ENCODE measurements at regions not wholly inside any gene's neighbourhood (a gene's known extent, or its start where the extent isn't known, plus 50 kb on each side); places are given as distances from the start of the nearest gene placed in this dataset.

DNA sequence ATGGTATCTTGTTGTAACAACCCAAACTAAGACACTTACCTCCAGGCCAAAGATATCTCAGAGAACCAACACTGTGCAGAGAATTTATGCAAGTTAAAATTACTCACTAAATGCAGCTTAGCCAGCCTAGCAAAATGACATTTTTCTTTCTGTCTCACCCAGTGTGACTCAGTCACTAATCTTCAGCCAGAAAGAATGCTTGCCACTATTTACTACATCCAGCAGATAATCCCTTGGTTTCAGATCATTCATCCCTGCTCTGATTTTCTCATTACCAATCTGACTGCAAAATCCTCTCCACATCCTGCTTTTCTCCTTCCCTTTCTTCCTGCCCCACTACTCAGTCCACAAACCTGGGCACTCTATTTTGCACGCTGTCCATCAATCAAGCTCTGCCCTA lies 93.5 kb upstream of the NEBL start:
- TF ChIP-seq CHD4 (IDR thresholded peaks at IDR 0.05) (no peak), RAD21 (IDR thresholded peaks at IDR 0.05; ENCODE audit: insufficient read depth, low read depth, low read length) (no peak), RCOR1 (conservative IDR thresholded peaks at IDR 0.05; ENCODE audit: low read depth, low read length) (no peak), TAF1 (IDR thresholded peaks at IDR 0.05; ENCODE audit: borderline replicate concordance, low read depth, low read length) (no peak), ASH2L (IDR thresholded peaks at IDR 0.05; ENCODE audit: borderline replicate concordance, low read depth) (no peak), GABPA (IDR thresholded peaks at IDR 0.05; ENCODE audit: low read depth) (no peak), CREB1 (IDR thresholded peaks at IDR 0.05; ENCODE audit: low read depth) (no peak), EZH2 (IDR thresholded peaks at IDR 0.05; ENCODE audit: borderline replicate concordance, control insufficient read depth, low read depth, low read length) (no peak), SUZ12 (IDR thresholded peaks at IDR 0.05; ENCODE audit: unreplicated experiment) (no peak)
- TF ChIP-seq, protein P1, sequence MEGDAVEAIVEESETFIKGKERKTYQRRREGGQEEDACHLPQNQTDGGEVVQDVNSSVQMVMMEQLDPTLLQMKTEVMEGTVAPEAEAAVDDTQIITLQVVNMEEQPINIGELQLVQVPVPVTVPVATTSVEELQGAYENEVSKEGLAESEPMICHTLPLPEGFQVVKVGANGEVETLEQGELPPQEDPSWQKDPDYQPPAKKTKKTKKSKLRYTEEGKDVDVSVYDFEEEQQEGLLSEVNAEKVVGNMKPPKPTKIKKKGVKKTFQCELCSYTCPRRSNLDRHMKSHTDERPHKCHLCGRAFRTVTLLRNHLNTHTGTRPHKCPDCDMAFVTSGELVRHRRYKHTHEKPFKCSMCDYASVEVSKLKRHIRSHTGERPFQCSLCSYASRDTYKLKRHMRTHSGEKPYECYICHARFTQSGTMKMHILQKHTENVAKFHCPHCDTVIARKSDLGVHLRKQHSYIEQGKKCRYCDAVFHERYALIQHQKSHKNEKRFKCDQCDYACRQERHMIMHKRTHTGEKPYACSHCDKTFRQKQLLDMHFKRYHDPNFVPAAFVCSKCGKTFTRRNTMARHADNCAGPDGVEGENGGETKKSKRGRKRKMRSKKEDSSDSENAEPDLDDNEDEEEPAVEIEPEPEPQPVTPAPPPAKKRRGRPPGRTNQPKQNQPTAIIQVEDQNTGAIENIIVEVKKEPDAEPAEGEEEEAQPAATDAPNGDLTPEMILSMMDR (IDR thresholded peaks at IDR 0.05 in 2 of 3, conservative IDR thresholded peaks at IDR 0.05 in 1 of 3; ENCODE audit: control insufficient read depth in 2 of 3, extremely low read depth in 1 of 3, insufficient read depth in 1 of 3, low read depth in 3 of 3, low read length in 3 of 3), result no peak
- TF ChIP-seq, protein P2, sequence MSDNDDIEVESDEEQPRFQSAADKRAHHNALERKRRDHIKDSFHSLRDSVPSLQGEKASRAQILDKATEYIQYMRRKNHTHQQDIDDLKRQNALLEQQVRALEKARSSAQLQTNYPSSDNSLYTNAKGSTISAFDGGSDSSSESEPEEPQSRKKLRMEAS (IDR thresholded peaks at IDR 0.05; ENCODE audit: low read depth, low read length), result no peak
- TF ChIP-seq, protein P3, sequence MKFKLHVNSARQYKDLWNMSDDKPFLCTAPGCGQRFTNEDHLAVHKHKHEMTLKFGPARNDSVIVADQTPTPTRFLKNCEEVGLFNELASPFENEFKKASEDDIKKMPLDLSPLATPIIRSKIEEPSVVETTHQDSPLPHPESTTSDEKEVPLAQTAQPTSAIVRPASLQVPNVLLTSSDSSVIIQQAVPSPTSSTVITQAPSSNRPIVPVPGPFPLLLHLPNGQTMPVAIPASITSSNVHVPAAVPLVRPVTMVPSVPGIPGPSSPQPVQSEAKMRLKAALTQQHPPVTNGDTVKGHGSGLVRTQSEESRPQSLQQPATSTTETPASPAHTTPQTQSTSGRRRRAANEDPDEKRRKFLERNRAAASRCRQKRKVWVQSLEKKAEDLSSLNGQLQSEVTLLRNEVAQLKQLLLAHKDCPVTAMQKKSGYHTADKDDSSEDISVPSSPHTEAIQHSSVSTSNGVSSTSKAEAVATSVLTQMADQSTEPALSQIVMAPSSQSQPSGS (IDR thresholded peaks at IDR 0.05; ENCODE audit: low read length), result no peak
- TF ChIP-seq, protein P4, sequence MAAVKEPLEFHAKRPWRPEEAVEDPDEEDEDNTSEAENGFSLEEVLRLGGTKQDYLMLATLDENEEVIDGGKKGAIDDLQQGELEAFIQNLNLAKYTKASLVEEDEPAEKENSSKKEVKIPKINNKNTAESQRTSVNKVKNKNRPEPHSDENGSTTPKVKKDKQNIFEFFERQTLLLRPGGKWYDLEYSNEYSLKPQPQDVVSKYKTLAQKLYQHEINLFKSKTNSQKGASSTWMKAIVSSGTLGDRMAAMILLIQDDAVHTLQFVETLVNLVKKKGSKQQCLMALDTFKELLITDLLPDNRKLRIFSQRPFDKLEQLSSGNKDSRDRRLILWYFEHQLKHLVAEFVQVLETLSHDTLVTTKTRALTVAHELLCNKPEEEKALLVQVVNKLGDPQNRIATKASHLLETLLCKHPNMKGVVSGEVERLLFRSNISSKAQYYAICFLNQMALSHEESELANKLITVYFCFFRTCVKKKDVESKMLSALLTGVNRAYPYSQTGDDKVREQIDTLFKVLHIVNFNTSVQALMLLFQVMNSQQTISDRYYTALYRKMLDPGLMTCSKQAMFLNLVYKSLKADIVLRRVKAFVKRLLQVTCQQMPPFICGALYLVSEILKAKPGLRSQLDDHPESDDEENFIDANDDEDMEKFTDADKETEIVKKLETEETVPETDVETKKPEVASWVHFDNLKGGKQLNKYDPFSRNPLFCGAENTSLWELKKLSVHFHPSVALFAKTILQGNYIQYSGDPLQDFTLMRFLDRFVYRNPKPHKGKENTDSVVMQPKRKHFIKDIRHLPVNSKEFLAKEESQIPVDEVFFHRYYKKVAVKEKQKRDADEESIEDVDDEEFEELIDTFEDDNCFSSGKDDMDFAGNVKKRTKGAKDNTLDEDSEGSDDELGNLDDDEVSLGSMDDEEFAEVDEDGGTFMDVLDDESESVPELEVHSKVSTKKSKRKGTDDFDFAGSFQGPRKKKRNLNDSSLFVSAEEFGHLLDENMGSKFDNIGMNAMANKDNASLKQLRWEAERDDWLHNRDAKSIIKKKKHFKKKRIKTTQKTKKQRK (IDR thresholded peaks at IDR 0.05; ENCODE audit: low read depth, low read length), result no peak
